HG03521 (cell line): ENCODE measurements at regions not wholly inside any gene's neighbourhood (a gene's known extent, or its start where the extent isn't known, plus 50 kb on each side); places are given as distances from the start of the nearest gene placed in this dataset.
"Not testable (repeated sequence)": the region's sequence is repeated elsewhere in the genome, so short reads cannot be mapped to it uniquely, and the experiment has no call there.

Experiments
- ATAC-seq: cut with Tn5 transposase; IDR thresholded peaks from one replicate; pipeline ENCODE4 v1.9.1; 2021; ENCODE audit warnings: mild to moderate bottlenecking, moderate library complexity; ENCODE audit not compliant: unreplicated experiment

DNA sequence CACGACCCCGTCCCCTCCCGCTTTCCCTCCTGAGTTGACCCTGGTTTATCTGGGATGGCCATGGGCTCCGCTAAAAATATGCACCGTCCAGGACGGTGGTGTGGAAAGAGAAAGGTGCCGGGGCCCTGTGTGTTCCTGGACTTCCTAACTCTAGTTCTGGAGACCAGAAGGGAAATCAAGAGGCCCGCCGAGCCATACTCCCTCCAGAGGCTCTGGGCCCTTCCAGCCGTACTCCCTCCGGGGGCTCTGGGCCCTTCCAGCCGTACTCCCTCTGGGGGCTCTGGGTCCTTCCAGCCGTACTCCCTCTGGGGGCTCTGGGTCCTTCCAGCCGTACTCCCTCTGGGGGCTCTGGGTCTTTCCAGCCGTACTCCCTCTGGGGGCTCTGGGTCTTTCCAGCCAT is 168.5 kb downstream of the LAT start:
- ATAC-seq = not testable (repeated sequence)

- not testable (repeated sequence) for ATAC-seq
Measured at GRCh38 chr16:29152544-29153031, 167.7 kb downstream of the LAT start.

DNA sequence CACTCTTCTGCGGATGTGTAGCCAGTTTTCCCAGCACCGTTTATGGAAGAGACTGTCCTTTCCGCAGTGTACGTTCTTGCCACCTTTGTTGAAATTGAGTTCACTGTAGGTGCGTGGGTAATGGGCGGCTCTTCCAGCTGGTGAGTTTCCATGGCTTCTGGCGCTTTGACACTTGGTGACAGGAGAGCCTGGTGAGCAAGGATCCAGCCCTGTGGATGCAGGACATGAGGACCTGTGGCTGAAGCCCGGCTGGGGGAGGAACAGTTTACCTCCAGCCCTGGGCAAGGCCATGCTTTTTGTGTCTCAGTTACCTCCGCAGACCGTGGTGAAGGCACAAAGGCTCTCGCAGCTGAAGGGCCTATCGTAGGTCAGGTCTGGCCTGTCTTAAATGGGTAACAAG is 166.5 kb downstream of the LAT start:
- no peak for ATAC-seq

- ATAC-seq = not testable (repeated sequence)
Measured at GRCh38 chr16:29149912-29150311, 165.1 kb downstream of the LAT start.

DNA sequence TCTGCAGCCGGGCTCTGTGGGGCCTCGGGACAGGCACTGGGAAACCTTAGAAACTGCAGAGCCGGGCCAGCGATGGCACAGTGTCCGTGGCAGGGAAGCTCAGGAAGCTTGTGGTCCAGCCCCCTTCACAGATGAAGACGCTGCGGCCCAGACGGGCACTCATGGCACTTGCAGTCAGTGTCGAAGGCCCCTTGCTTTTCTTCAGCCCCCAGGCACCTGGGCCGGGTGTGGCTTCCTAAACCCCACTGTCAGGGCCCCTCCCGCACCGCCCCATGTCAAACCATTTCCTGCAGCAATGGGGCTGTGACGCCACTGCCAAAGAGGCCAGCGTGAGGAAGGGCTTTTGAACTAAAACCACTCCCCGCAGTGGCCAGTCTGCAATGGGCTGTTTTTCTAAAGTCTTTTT is 164.0 kb downstream of the LAT start:
- ATAC-seq = no peak

- no peak for ATAC-seq
Measured at GRCh38 chr16:29148131-29148691, 163.4 kb downstream of the LAT start.

DNA sequence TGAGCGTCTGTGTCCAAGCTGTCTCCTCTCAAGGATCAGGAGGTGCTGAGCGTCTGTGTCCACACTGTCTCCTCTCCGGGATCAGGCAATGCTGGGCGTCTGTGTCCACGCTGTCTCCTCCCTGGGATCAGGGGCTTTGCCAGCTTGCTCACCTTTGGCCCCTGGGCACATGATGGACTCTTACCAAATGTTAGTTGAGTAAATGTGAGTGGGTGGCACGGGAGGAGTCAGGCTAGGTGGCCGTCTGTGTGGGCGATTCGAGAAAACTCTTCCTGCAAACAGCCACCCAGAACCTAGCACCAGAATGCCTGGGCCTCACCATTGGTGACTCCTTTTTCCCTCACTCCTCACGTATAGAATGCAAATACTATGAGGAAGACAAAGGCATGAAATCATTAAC is 162.9 kb downstream of the LAT start:
- ATAC-seq = not testable (repeated sequence)

DNA sequence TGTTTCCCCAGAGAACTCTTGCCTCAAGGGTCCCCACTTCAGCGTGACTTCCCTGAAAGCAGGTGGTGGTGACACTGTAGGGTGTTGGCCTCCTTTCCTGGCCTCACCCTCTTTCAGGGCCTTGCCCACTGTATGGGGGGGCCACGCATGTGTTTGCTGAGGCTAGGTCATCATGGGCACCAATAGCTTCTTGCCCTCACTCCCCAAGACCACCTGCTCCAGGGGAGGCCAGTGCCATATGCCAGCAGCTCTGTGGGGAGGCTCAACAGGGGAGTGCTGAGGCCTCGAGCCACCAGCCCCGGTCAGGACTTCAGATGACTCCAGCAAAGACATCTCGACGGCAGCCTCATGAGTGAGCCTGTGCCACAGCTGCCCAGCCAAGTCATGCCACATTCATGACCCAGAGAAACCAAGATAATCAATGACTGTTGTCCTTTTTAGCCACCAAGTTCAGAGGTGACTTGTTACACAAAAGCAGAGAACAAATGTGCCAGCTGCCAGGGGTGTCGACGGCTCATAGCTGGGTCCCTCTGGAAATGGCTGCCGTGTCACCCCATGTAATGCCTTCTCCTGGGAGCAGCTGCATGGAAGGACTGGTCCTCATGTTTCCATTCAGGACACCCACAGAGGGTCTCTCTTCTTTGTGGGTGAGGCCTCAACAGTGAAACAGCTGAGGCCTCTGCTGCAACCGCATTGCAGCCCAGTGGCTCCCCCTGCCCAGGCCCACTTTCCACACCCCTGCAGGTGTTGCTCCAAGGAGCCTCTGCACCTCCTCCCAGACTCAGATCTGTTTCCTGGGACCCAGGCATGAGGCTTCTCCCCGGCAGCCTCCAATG is 162.2 kb downstream of the LAT start:
- not testable (repeated sequence) for ATAC-seq

DNA sequence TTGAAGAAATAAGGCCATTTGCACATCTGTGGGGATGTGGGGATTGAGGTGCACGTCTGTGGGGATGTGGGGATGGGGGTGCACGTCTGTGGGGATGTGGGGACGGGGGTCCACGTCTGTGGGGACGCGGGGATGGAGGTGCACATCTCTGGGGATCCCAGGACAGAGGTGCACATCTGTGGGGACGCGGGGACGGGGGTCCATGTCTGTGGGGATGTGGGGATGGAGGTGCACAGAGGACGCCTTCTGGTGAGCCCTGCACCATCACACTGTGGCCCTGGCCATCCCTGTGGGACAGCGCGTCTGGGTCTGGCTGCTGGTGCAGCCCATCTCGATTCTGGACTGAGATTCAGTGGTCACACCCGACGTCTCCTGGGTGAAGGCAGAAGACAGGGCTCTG is 161.4 kb downstream of the LAT start:
- no peak for ATAC-seq

- ATAC-seq = not testable (repeated sequence)
Measured at GRCh38 chr16:29145486-29146225, 160.8 kb downstream of the LAT start.

- not testable (repeated sequence) for ATAC-seq
Measured at GRCh38 chr16:29145086-29145485, 160.2 kb downstream of the LAT start.

GRCh38 chr16:29144669-29145062 is 159.8 kb downstream of the LAT start:
- not testable (repeated sequence) for ATAC-seq

- not testable (repeated sequence) for ATAC-seq
Measured at GRCh38 chr16:29143739-29144668, 159.2 kb downstream of the LAT start.

GRCh38 chr16:29142506-29142905 is 157.7 kb downstream of the LAT start:
- not testable (repeated sequence) for ATAC-seq

- ATAC-seq = no peak
Measured at GRCh38 chr16:29141586-29142324, 156.9 kb downstream of the LAT start.

- not testable (repeated sequence) for ATAC-seq
Measured at GRCh38 chr16:29141121-29141520, 156.3 kb downstream of the LAT start.

- not testable (repeated sequence) for ATAC-seq
Measured at GRCh38 chr16:29139901-29140855, 155.3 kb downstream of the LAT start.

DNA sequence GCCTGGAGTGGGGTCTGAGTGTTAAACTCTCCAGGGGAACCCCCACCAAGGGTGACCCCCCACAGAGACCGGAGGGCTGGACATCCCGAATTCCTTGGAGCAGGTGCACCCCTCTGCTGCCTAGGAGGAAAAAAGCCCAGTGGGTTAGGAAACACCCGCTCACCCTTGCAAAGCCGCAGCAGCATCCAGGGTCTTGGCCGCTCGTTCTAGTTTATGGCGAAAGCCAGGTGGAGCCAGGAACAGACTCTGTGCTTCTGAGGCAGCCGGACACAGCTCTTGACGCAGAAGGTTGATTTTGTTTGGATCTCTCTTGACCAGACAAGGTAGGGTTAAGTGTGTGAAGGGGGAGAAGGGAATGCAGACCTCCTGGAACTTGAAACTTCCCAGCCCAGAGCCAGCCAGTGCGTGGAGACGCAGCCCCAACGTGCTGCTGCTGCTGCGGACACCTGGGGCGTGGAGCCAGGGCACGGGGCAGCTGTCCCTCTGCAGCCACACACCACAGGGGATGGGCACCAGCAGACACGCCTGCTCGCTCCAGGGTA is 154.5 kb downstream of the LAT start:
- ATAC-seq = no peak
